Esophagus muscularis mucosa (tissue), 4 donors: ENCODE measurements at regions not wholly inside any gene's neighbourhood (a gene's known extent, or its start where the extent isn't known, plus 50 kb on each side); places are given as distances from the start of the nearest gene placed in this dataset.

Experiments used
- DNase-seq: peaks from one replicate; pipeline ENCODE4 v3.0.0-alpha.2; 2017; ENCODE audit errors: extremely low spot score
- H3K27ac ChIP-seq, 4 donors: fragments of 200-600 bp; sonication (generic); replicated peaks in 1 of 4; 1 replicate in 3 of 4; 2 replicates in 1 of 4; pipeline ENCODE4 v1.5.1; 2016 to 2019; ENCODE audit warnings: mild to moderate bottlenecking in 1 of 4
- H3K27me3 ChIP-seq, 4 donors: fragments of 200-600 bp; sonication (generic); one replicate each; pipeline versions ENCODE4 v1.5.1 to v1.6.0; 2016 to 2019
- H3K36me3 ChIP-seq, 4 donors: fragments of 200-600 bp; sonication (generic); one replicate each; pipeline ENCODE4 v1.5.1; 2016 to 2019
- H3K4me1 ChIP-seq, 4 donors: fragments of 200-600 bp; sonication (generic); one replicate each; pipeline ENCODE4 v1.5.1; 2016 to 2019
- H3K4me3 ChIP-seq, 4 donors: fragments of 200-600 bp; sonication (generic); 1 replicate in 2 of 4; 2 replicates in 2 of 4; pipeline ENCODE4 v1.5.1; 2016 to 2019; ENCODE audit warnings: mild to moderate bottlenecking in 4 of 4, moderate library complexity in 1 of 4
- H3K9me3 ChIP-seq, 4 donors: fragments of 200-600 bp; sonication (generic); 1 replicate in 3 of 4; 2 replicates in 1 of 4; pipeline ENCODE4 v1.5.1; 2016 to 2019
- EP300 ChIP-seq: sonication (generic); formaldehyde crosslinking; IDR thresholded peaks from one replicate; pipeline ENCODE4 v1.6.1; 2017; ENCODE audit warnings: antibody characterized with exemption
- POLR2A ChIP-seq: fragments of 450-650 bp; IDR thresholded peaks from one replicate; pipeline ENCODE4 v1.6.1; 2017; ENCODE audit warnings: antibody characterized with exemption, moderate library complexity, mild to moderate bottlenecking, low read depth
- POLR2AphosphoS5 ChIP-seq, 2 donors: sonication (generic); formaldehyde crosslinking; IDR thresholded peaks; one replicate each; pipeline ENCODE4 v1.6.1; 2017; ENCODE audit warnings: antibody characterized with exemption in 2 of 2
- WGBS: methylation state at CpG from one replicate; pipeline ENCODE4 v1.1.5; 2018; 5-methylcytosine and 5-hydroxymethylcytosine counted together
- intact Hi-C: fragments of 100-400 bp; cut with DNase I; formaldehyde crosslinking; loops from one replicate; pipeline ENCODE4 v1.15.1; 2023
- TF ChIP-seq, protein P1 (sequence below), 3 experiments: fragments of 200-600 bp in 2 of 3; fragments of 450-650 bp in 1 of 3; sonication (generic) in 2 of 3; IDR thresholded peaks; one replicate each; pipeline ENCODE4 v1.5.1; 2017 to 2019; ENCODE audit warnings: antibody characterized with exemption in 3 of 3, mild to moderate bottlenecking in 2 of 3, moderate library complexity in 1 of 3

DNA sequence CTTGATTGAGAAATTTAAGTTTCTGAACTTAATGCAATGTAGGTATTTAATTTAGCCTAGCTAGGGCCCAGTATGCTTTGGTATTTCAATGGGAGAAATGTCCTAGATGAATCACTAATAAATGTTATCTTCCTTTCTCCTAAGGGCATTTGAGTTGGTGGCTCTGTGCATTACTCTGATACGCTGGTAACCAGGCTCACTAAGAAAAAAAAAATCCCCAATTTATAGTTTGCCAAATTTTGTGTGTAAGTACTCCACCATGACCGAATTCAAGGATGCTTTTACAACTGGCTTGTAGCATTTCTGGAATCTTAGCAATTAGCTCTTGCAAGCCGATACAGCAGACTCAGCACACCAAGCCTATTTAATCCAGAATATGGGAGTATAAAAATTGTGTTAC, 94.6 kb upstream of the LPP start:
- intact Hi-C loops, result loop anchor here (10.0 kb wide), 2 partner anchors 155 to 195 kb away; no protein-coding TSS in a partner anchor
- no peaks in the 10 kb centered on the region for H3K27me3 ChIP-seq
- no peak for DNase-seq
- H3K36me3 ChIP-seq, result no peaks in the 10 kb centered on the region
- no peaks in the 10 kb centered on the region for H3K9me3 ChIP-seq
- no peak overlapping the region for H3K4me3 ChIP-seq
- 76% methylated on average over 3 of the region's 3 CpGs for WGBS
- H3K4me1 ChIP-seq, result peaks cover under 1 to 30% (median 23%) of the 10 kb centered on the region in 4 donors
- TF ChIP-seq POLR2A, result no peak
- TF ChIP-seq POLR2AphosphoS5 (IDR thresholded peaks at IDR 0.05), result no peak
- TF ChIP-seq, protein P1, sequence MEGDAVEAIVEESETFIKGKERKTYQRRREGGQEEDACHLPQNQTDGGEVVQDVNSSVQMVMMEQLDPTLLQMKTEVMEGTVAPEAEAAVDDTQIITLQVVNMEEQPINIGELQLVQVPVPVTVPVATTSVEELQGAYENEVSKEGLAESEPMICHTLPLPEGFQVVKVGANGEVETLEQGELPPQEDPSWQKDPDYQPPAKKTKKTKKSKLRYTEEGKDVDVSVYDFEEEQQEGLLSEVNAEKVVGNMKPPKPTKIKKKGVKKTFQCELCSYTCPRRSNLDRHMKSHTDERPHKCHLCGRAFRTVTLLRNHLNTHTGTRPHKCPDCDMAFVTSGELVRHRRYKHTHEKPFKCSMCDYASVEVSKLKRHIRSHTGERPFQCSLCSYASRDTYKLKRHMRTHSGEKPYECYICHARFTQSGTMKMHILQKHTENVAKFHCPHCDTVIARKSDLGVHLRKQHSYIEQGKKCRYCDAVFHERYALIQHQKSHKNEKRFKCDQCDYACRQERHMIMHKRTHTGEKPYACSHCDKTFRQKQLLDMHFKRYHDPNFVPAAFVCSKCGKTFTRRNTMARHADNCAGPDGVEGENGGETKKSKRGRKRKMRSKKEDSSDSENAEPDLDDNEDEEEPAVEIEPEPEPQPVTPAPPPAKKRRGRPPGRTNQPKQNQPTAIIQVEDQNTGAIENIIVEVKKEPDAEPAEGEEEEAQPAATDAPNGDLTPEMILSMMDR (IDR thresholded peaks at IDR 0.05), result no peak
- TF ChIP-seq EP300, result no peak
- no peak overlapping the region for H3K27ac ChIP-seq

DNA sequence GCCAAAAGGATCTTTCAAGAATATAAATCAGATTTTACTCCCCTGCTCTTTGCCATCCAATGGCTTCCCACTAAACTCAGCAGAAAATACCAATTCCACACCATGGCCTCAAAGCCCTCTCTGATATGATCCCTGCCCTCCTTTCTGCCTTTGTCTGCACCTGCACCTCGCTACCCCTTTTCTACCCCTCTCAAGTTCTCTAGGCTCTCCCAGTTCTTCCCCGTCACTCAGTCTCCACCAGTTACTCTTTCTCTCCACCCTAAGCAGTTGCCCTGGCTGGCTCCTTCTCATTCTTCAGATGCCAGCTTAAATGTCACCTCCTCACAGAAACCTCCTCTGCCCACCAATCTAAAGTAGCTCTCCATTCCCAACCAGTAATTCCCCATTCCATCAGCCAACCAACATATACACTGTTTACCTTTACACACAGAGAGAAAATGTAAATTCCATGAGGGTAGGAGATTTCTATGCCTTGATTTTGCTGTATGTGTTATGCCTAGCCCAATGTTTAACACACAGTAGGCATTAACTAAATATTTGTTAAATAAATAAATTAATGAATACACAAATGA, 93.6 kb upstream of the LPP start:
- 93% methylated on average over 2 of the region's 2 CpGs for WGBS
- Histone ChIP-seq H3K36me3 (no peaks in the 10 kb centered on the region), H3K4me3 (no peak overlapping the region), H3K9me3 (no peaks in the 10 kb centered on the region), H3K27me3 (no peaks in the 10 kb centered on the region), H3K4me1 (peaks cover 4 to 30% (median 22%) of the 10 kb centered on the region in 4 donors), H3K27ac (peak overlapping the region in 1 of 4 donors; percentile 41)
- TF ChIP-seq POLR2AphosphoS5 (IDR thresholded peaks at IDR 0.05), result no peak
- TF ChIP-seq EP300, result no peak
- TF ChIP-seq POLR2A, result no peak
- TF ChIP-seq, protein P1 (IDR thresholded peaks at IDR 0.05), result no peak
- DNase-seq, result no peak
- intact Hi-C loops, result no loop called here

DNA sequence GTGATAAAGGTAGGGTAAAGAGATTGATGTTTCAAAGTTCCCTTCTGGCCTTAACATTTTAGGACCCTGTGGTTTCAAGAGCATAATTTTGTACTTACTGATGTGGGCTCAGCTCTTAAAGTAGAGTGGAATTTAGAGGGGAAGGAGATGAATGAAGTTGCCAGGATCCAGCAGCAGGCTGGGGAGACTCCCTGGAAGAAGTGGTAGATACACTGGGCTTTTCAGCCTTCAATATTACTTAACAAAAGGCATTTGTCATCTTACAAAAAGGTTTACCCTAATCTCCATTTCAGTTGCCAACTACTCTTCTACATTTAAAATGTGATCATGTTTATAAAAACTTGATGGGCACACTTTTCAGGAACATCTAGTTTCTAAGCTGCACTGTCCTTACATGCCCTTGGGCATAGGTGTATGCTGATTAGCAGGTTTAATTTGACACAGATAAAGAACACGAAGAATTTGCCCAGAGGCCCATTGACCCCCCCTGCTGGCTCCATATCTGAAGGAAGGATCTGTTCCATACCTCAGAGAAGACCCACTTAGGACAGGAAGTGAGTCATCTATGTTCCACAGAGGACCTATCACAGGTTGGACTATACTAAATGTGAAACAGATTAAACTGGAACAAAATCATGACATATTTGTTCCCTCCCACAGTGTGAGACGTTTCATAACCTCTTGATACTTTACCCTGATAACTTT, 93.0 kb upstream of the LPP start:
- no peaks in the 10 kb centered on the region for H3K36me3 ChIP-seq
- TF ChIP-seq POLR2AphosphoS5 (IDR thresholded peaks at IDR 0.05), result peak; percentile 12 to 22
- TF ChIP-seq POLR2A, result no peak
- peak overlapping the region in 2 of 4 donors; percentile 0 to 41 for H3K27ac ChIP-seq
- WGBS, result 25% methylated on average over 2 of the region's 2 CpGs
- H3K4me1 ChIP-seq, result peaks cover 6 to 30% (median 22%) of the 10 kb centered on the region in 4 donors
- H3K4me3 ChIP-seq, result no peak overlapping the region
- intact Hi-C loops, result no loop called here
- DNase-seq, result no peak
- no peaks in the 10 kb centered on the region for H3K27me3 ChIP-seq
- no peaks in the 10 kb centered on the region for H3K9me3 ChIP-seq

DNA sequence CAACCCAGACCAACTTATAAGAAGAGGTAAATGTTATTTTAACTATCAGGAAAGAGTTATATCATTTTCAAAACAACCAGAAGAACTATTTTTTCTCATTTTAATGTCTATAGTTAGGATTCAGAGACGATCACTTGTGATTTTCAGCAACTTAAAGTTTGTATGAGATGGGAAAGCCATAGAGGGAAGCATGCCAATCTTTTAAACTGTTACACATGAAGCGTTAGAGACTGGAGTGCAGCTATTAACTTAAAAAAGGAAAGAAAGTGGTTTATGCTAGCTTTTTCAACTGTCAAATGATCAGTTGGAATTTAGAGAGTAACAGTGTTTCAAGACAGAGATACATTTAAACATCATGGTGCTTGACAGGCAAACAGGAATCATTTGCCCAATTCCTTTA, 91.7 kb upstream of the LPP start:
- no peak for DNase-seq
- Histone ChIP-seq H3K4me3 (no peak overlapping the region), H3K36me3 (no peaks in the 10 kb centered on the region), H3K9me3 (no peaks in the 10 kb centered on the region), H3K27ac (peak overlapping the region in 1 of 4 donors; percentile 41), H3K4me1 (peaks cover 6 to 30% (median 22%) of the 10 kb centered on the region in 4 donors), H3K27me3 (no peaks in the 10 kb centered on the region)
- intact Hi-C loops, result no loop called here
- 69% methylated on average over 2 of the region's 2 CpGs for WGBS
- TF ChIP-seq POLR2AphosphoS5 (IDR thresholded peaks at IDR 0.05) (no peak), EP300 (no peak), POLR2A (no peak)
- TF ChIP-seq, protein P1 (IDR thresholded peaks at IDR 0.05), result no peak

DNA sequence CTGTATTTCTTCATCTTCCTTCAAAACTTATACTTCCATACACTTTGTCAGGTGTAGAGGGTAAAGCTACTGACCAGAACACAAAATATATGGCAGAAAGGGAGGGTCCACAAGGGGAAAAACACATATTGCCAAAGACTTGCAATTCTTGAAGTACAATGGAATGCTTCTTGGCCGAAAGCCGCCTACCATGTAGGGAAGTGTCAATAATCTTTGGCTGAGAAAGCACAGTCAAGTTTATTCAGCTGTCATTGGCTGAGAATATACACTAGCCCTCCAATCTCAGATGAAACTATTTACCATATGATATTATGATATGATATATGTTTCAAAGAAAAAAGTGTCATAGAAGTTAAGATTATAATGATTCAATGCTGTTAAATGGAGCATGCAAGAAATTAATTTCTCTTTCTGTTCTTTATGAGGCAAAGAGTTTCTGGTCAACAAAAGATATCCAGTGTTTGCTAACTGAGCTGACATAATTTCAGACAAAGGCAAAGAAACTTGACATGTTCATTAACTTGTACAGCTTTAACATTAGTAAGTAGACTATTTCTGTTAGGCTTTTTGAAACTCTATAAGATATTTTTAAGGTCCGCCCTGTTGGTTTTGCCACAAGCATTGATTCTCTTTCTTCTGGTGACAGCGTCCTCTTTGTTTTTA, 89.0 kb upstream of the LPP start:
- Histone ChIP-seq H3K36me3 (no peaks in the 10 kb centered on the region), H3K27ac (no peak overlapping the region), H3K4me3 (no peak overlapping the region), H3K4me1 (peaks cover 6 to 30% (median 22%) of the 10 kb centered on the region in 4 donors), H3K27me3 (no peaks in the 10 kb centered on the region), H3K9me3 (no peaks in the 10 kb centered on the region)
- no peak for DNase-seq
- no peak for TF ChIP-seq POLR2AphosphoS5 (IDR thresholded peaks at IDR 0.05)
- TF ChIP-seq, protein P1 (IDR thresholded peaks at IDR 0.05), result no peak
- no peak for TF ChIP-seq POLR2A
- no peak for TF ChIP-seq EP300
- WGBS, result 74% methylated on average over 4 of the region's 4 CpGs
- intact Hi-C loops, result no loop called here
